Heart right ventricle (tissue), 16 donors: ENCODE measurements at regions not wholly inside any gene's neighbourhood (a gene's known extent, or its start where the extent isn't known, plus 50 kb on each side); places are given as distances from the start of the nearest gene placed in this dataset.

ENCODE experiments used
- ATAC-seq, 8 donors: fragments of 200-7000 bp; cut with Tn5 transposase; one replicate each; pipeline ENCODE4 v1.9.1; 2020; ENCODE audit warnings: mild to moderate bottlenecking in 8 of 8, moderate library complexity in 8 of 8, moderate number of reproducible peaks in 1 of 8
- DNase-seq, 2 donors: peaks; one replicate each; pipeline ENCODE4 v3.0.0-alpha.2; 2020
- H3K27ac ChIP-seq, 10 donors: fragments of 200-600 bp; sonication (generic) in 2 of 10; one replicate each; pipeline versions ENCODE4 v1.5.0 to v1.8.0; 2020 to 2022; ENCODE audit warnings: mild to moderate bottlenecking in 3 of 10
- H3K27me3 ChIP-seq, 7 donors: fragments of 200-600 bp; one replicate each; pipeline ENCODE4 v1.8.0; 2021 to 2022; ENCODE audit warnings: mild to moderate bottlenecking in 2 of 7
- H3K36me3 ChIP-seq, 9 donors: fragments of 200-600 bp; sonication (generic) in 1 of 9; one replicate each; pipeline versions ENCODE4 v1.5.0 to v1.8.0; 2020 to 2022; ENCODE audit warnings: mild to moderate bottlenecking in 2 of 9
- H3K4me1 ChIP-seq, 9 donors: fragments of 200-600 bp; sonication (generic) in 1 of 9; one replicate each; pipeline versions ENCODE4 v1.5.0 to v1.8.0; 2020 to 2022; ENCODE audit warnings: mild to moderate bottlenecking in 4 of 9
- H3K4me3 ChIP-seq, 10 donors: fragments of 200-600 bp; sonication (generic) in 2 of 10; one replicate each; pipeline versions ENCODE4 v1.5.0 to v1.8.0; 2020 to 2022; ENCODE audit warnings: mild to moderate bottlenecking in 7 of 10, moderate library complexity in 2 of 10
- H3K9me3 ChIP-seq, 11 donors: fragments of 200-600 bp in 10 of 11; sonication (generic) in 2 of 11; one replicate each; pipeline versions ENCODE4 v1.5.0 to v1.8.0; 2013 to 2022; ENCODE audit warnings: mild to moderate bottlenecking in 2 of 11, control low read depth in 1 of 11, moderate library complexity in 1 of 11
- CTCF ChIP-seq, 9 donors: fragments of 200-600 bp; sonication (generic) in 2 of 9; IDR thresholded peaks; one replicate each; pipeline versions ENCODE4 v1.5.0 to v1.8.0; 2021 to 2022; ENCODE audit warnings: antibody characterized with exemption in 9 of 9, mild to moderate bottlenecking in 5 of 9, moderate library complexity in 1 of 9
- WGBS, 2 donors: extraction: QIAGEN DNeasy Blood & Tissue Kit; methylation state at CpG; one replicate each; pipeline ENCODE4 v1.1.7; 2013; ENCODE audit warnings: inconsistent platforms in 1 of 2; 5-methylcytosine and 5-hydroxymethylcytosine counted together
- intact Hi-C, 10 donors: fragments of 100-400 bp; cut with DNase I; formaldehyde crosslinking; loops; one replicate each; pipeline versions ENCODE4 v1.11.1 to v1.14.2; 2022
- donor health status: Arrhythmogenic right ventricular cardiomyopathy.
- donor health status: ischemic (EF 13 %, LVEDD 7.1; RV severe dilation, severe dysfunction).
- donor health status: healthy with polysubstance abuse.
- donor health status: DM: no; HTN: yes; CAD: no.
- donor health status: DM: no; HTN: no; CAD: no.
- donor health status: ischemic (EF 25% LVEDD 6.9; RV normal size, moderate dysfunction).
- donor health status: ischemic (EF 25% LVEDD 5.7; RV mildly dilated, moderate dysfunction).
- donor health status: healthy.
- donor health status: DM: yes; HTN: yes; CAD: no.
- donor health status: Ischemic cardiomyopathy.
- donor health status: ischemic (EF 35%, LVEDD 5.7; RV mildly dilated, moderate dysfunction).
- donor health status: nonischemic (EF 11% LVEDD 7.7; RV severe dilation, severe dysfunction).
- donor health status: DM: yes; HTN: yes; CAD: no.
- donor health status: PGD.
- donor health status: ischemic (EF 29% LVEDD 5.4; RV normal size, mild dysfunction).
- donor health status: nonischemic (EF 23%, LVEDD 6.1; RV moderate dilation, normal function).

- Histone ChIP-seq H3K36me3 (no peaks in the 10 kb centered on the region), H3K4me1 (peaks cover 0 to 17% (median 9%) of the 10 kb centered on the region in 9 donors), H3K27ac (peak overlapping the region in 8 of 10 donors; percentile 9 to 81 (median 64)), H3K27me3 (no peaks in the 10 kb centered on the region), H3K4me3 (no peak overlapping the region), H3K9me3 (no peaks in the 10 kb centered on the region)
- 52 to 56% methylated on average over 12 of the region's 12 CpGs for WGBS, 2 donors
- TF ChIP-seq CTCF (IDR thresholded peaks at IDR 0.05) = no peak
- intact Hi-C loops = no loop called here
- no peak for DNase-seq
- peak; percentile 75 to 91 (median 84) for ATAC-seq
Observed at GRCh38 chr3:177300039-177300833, 103.0 kb upstream of the TBL1XR1 start.

- ATAC-seq (no peak), DNase-seq (no peak)
- no peaks in the 10 kb centered on the region for H3K36me3 ChIP-seq
- H3K27ac ChIP-seq = peak overlapping the region in 5 of 10 donors; percentile 59 to 81 (median 71)
- H3K9me3 ChIP-seq = no peaks in the 10 kb centered on the region
- TF ChIP-seq CTCF (IDR thresholded peaks at IDR 0.05) = no peak
- intact Hi-C loops = no loop called here
- WGBS, 2 donors = 70 to 83% methylated on average over 2 of the region's 2 CpGs
- H3K4me1 ChIP-seq = peaks cover 0 to 16% (median 9%) of the 10 kb centered on the region in 9 donors
- H3K4me3 ChIP-seq = no peak overlapping the region
- no peaks in the 10 kb centered on the region for H3K27me3 ChIP-seq
Observed at GRCh38 chr3:177300842-177301241, 103.6 kb upstream of the TBL1XR1 start.

GRCh38 chr3:177306252-177306651 lies 109.0 kb upstream of the TBL1XR1 start:
- intact Hi-C loops = no loop called here
- no peak for ATAC-seq
- TF ChIP-seq CTCF (IDR thresholded peaks at IDR 0.05) = no peak
- no peak for DNase-seq
- H3K9me3 ChIP-seq = peaks cover 0 to 22% (median 9%) of the 10 kb centered on the region in 11 donors
- no peaks in the 10 kb centered on the region for H3K4me1 ChIP-seq
- H3K27ac ChIP-seq = no peak overlapping the region
- no peaks in the 10 kb centered on the region for H3K27me3 ChIP-seq
- 95 to 96% methylated on average over 2 of the region's 2 CpGs for WGBS, 2 donors
- no peak overlapping the region for H3K4me3 ChIP-seq
- H3K36me3 ChIP-seq = no peaks in the 10 kb centered on the region

- intact Hi-C loops = no loop called here
- H3K27ac ChIP-seq = no peak overlapping the region
- 93 to 95% methylated on average over 4 of the region's 4 CpGs for WGBS, 2 donors
- peaks cover 0 to 25% (median 9%) of the 10 kb centered on the region in 11 donors for H3K9me3 ChIP-seq
- no peak overlapping the region for H3K4me3 ChIP-seq
- DNase-seq (no peak), ATAC-seq (no peak)
- no peaks in the 10 kb centered on the region for H3K4me1 ChIP-seq
- TF ChIP-seq CTCF (IDR thresholded peaks at IDR 0.05) = no peak
- H3K27me3 ChIP-seq = no peaks in the 10 kb centered on the region
- H3K36me3 ChIP-seq = no peaks in the 10 kb centered on the region
Observed at GRCh38 chr3:177307391-177307790, 110.1 kb upstream of the TBL1XR1 start.
